Progenitor cell of endocrine pancreas (in vitro differentiated cells): ENCODE measurements at regions not wholly inside any gene's neighbourhood (a gene's known extent, or its start where the extent isn't known, plus 50 kb on each side); places are given as distances from the start of the nearest gene placed in this dataset.

Experiments
- DNase-seq: peaks from one replicate; pipeline ENCODE4 v3.0.0; 2021; ENCODE audit warnings: low spot score; ENCODE audit not compliant: unreplicated experiment
- H3K27ac Mint-ChIP-seq: 2 replicates; pipeline ENCODE4 v1.8.0; 2021; ENCODE audit warnings: mild to moderate bottlenecking, moderate library complexity, mixed read lengths
- H3K27me3 Mint-ChIP-seq: 2 replicates; pipeline ENCODE4 v1.8.0; 2021; ENCODE audit warnings: mixed read lengths
- H3K36me3 Mint-ChIP-seq: 2 replicates; pipeline ENCODE4 v1.8.0; 2022; ENCODE audit warnings: mixed read lengths; ENCODE audit not compliant: insufficient read depth
- H3K4me1 Mint-ChIP-seq: 2 replicates; pipeline ENCODE4 v1.8.0; 2021; ENCODE audit warnings: low read depth, mixed read lengths
- H3K4me3 Mint-ChIP-seq: 2 replicates; pipeline ENCODE4 v1.8.0; 2021; ENCODE audit warnings: low read depth, mild to moderate bottlenecking, moderate library complexity, mixed read lengths
- H3K9me3 Mint-ChIP-seq: 2 replicates; pipeline ENCODE4 v1.8.0; 2021; ENCODE audit warnings: low read depth, mixed read lengths
- TF ChIP-seq, protein P1 (sequence below): fragments of 200-600 bp; sonication (generic); IDR thresholded peaks from one replicate; pipeline ENCODE4 v1.5.0; 2021; ENCODE audit warnings: antibody characterized with exemption, mild to moderate bottlenecking; ENCODE audit not compliant: unreplicated experiment

DNA sequence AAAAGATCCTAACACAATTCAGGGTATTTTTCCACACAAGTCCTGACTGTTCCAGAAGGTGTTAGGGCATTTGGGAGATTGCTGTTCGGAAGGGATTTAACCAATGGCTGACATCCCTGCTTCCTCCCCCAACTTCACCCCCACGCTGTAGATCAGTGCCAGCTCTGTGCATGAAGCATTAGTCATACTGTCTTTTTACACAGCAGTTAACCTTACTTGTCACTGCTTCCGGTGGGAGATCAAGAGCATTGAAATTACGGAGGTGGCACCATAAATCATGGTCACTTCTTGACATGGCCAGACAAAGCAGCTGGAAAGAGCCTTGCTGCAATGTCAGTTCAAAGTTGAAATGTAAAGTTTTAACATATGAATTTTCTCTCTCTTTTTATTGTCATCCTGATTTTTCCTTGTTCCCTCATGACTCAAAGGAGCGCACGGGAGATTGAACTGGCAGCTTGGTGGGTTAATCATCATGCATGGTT lies 70.2 kb downstream of the HRH4 start:
- H3K9me3 Mint-ChIP-seq = peaks cover 3% of the 10 kb centered on the region
- H3K4me1 Mint-ChIP-seq = peaks cover 4% of the 10 kb centered on the region
- peaks cover 5% of the 10 kb centered on the region for H3K27me3 Mint-ChIP-seq
- no peak overlapping the region for H3K4me3 Mint-ChIP-seq
- H3K36me3 Mint-ChIP-seq = no peaks in the 10 kb centered on the region
- TF ChIP-seq, protein P1, sequence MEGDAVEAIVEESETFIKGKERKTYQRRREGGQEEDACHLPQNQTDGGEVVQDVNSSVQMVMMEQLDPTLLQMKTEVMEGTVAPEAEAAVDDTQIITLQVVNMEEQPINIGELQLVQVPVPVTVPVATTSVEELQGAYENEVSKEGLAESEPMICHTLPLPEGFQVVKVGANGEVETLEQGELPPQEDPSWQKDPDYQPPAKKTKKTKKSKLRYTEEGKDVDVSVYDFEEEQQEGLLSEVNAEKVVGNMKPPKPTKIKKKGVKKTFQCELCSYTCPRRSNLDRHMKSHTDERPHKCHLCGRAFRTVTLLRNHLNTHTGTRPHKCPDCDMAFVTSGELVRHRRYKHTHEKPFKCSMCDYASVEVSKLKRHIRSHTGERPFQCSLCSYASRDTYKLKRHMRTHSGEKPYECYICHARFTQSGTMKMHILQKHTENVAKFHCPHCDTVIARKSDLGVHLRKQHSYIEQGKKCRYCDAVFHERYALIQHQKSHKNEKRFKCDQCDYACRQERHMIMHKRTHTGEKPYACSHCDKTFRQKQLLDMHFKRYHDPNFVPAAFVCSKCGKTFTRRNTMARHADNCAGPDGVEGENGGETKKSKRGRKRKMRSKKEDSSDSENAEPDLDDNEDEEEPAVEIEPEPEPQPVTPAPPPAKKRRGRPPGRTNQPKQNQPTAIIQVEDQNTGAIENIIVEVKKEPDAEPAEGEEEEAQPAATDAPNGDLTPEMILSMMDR = no peak
- H3K27ac Mint-ChIP-seq = no peak overlapping the region
- no peak for DNase-seq

DNA sequence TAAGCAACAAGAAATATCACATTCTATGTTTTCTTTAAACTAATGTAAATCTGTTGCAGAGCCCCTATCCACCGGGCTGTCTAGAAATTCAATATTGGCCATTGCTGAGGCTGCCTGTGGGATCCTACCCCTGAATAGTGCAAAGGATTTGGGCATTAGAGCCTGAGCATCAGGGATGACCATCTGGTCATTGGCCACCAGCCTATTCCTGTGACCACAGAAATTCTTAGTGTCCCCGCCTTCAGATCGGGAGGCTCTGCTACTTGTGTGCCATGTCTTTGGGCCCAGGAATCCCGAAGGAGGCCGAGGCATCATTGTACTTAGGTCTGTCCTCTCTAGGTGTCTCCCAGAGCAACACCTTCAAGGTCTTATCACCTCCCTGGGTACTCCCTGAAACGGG lies 73.8 kb downstream of the HRH4 start:
- Mint-ChIP-seq H3K4me1 (peaks cover 22% of the 10 kb centered on the region), H3K36me3 (no peaks in the 10 kb centered on the region), H3K27ac (no peak overlapping the region), H3K9me3 (peaks cover 3% of the 10 kb centered on the region), H3K4me3 (no peak overlapping the region), H3K27me3 (peaks cover 5% of the 10 kb centered on the region)
- DNase-seq = no peak
- TF ChIP-seq, protein P1 = no peak

DNA sequence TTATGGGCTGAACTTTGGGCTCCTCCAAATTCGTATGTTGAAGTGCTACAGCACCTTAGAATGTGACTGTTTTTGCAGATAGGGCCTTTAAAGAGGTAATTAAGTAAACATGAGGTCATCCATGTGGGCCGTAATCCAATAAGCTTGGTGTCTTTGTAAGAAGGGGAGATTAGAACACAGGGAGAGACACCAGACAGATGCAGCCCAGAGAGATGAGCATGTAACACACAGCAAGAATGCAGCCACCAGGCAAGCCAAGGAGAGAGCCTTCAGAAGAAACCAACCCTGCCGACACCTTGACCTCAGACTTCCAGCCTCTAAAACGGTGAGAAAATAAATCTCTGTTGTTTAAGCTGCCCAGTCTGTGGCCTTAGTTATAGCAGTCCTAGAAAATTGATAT lies 74.3 kb downstream of the HRH4 start:
- DNase-seq = no peak
- H3K27ac Mint-ChIP-seq = no peak overlapping the region
- TF ChIP-seq, protein P1 = no peak
- H3K27me3 Mint-ChIP-seq = peaks cover 5% of the 10 kb centered on the region
- H3K4me1 Mint-ChIP-seq = peaks cover 26% of the 10 kb centered on the region
- H3K4me3 Mint-ChIP-seq = no peak overlapping the region
- H3K36me3 Mint-ChIP-seq = no peaks in the 10 kb centered on the region
- peaks cover 3% of the 10 kb centered on the region for H3K9me3 Mint-ChIP-seq

DNA sequence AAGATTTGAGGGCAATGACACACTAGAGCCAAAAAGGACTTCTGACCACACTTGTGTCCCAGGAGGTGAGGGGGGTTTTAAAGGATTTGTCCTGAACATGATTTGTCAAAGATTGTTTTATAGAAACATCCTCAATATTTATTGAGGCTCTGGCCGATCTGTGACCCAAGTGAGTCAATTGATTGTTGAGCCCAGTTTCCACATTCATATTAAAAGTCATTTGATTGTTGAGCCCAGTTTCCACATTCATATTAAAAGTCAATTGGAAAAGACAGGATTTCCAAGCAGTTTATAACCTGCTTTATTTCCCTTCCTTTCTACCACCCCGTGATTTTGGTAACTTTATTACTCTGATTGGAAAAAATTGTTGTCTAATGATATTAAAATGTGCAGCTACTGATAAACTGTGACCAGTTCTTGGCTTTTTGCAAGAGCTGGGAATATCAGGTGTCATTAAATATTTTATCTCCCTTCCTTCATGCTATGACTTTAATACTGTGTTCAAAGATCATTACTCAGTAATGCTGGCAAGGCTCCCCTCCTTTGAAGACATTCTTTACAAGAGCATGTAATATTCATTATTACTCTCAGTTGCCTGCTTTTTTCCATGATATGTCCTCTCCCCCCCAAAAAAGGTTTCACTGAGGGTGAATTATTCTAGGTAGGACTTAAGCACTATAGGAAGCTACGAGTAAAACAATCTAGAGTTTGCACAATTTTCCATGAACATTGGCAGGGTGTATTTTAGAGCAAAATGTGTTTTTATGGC lies 75.3 kb downstream of the HRH4 start:
- Mint-ChIP-seq H3K27me3 (peaks cover 5% of the 10 kb centered on the region), H3K4me3 (no peak overlapping the region), H3K9me3 (peaks cover 3% of the 10 kb centered on the region), H3K4me1 (peaks cover 29% of the 10 kb centered on the region), H3K36me3 (no peaks in the 10 kb centered on the region), H3K27ac (no peak overlapping the region)
- TF ChIP-seq, protein P1 = no peak
- no peak for DNase-seq

DNA sequence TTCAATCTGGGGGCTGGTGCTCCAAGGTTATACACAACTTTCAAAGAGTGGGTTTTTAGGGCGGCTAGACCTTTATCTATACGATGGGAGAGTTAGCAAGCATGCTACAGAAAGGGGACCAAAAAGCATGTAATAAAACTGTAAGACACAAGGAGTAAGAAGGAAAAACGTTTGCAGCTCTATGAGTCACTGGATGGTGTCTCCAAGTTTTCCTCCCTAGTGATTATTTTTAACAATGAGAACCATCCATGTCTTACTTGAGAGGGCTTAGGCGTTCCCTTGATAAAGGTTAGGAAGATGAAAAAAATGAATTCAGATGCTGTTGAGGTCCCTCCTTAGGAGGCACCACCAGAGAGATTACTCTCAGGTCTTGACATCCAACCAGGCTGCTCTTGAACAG lies 75.9 kb downstream of the HRH4 start:
- Mint-ChIP-seq H3K27me3 (peaks cover 5% of the 10 kb centered on the region), H3K4me3 (no peak overlapping the region), H3K27ac (no peak overlapping the region), H3K36me3 (no peaks in the 10 kb centered on the region), H3K9me3 (peaks cover 3% of the 10 kb centered on the region), H3K4me1 (peaks cover 29% of the 10 kb centered on the region)
- no peak for DNase-seq
- TF ChIP-seq, protein P1 = no peak
